ENCODE measurements at regions not wholly inside any gene's neighbourhood (a gene's known extent, or its start where the extent isn't known, plus 50 kb on each side); places are given as distances from the start of the nearest gene placed in this dataset.

GRCh38 chr2:191773136-191773535, 73.8 kb downstream of the CAVIN2 start:
- no peak for TF ChIP-seq ZBTB43 (CRISPR knock-in tag; IDR thresholded peaks at IDR 0.05)
- TF ChIP-seq CTCF (IDR thresholded peaks at IDR 0.05), result no peak
- no peak for TF ChIP-seq TCF7 (CRISPR knock-in tag; IDR thresholded peaks at IDR 0.05; ENCODE audit: low read depth)
- no peak for TF ChIP-seq JUN (CRISPR knock-in tag; IDR thresholded peaks at IDR 0.05)
- TF ChIP-seq NR1H2 (CRISPR knock-in tag; IDR thresholded peaks at IDR 0.05), result no peak
- no peak for TF ChIP-seq FOXJ3 (CRISPR knock-in tag; IDR thresholded peaks at IDR 0.05; ENCODE audit: borderline replicate concordance)
- no peak for TF ChIP-seq TEAD4 (CRISPR knock-in tag; IDR thresholded peaks at IDR 0.05)
- no peak for TF ChIP-seq FOXK1 (CRISPR knock-in tag; IDR thresholded peaks at IDR 0.05)
- TF ChIP-seq ATF3 (CRISPR knock-in tag; conservative IDR thresholded peaks at IDR 0.05), result no peak
